ENCODE measurements at regions not wholly inside any gene's neighbourhood (a gene's known extent, or its start where the extent isn't known, plus 50 kb on each side); places are given as distances from the start of the nearest gene placed in this dataset.

DNA sequence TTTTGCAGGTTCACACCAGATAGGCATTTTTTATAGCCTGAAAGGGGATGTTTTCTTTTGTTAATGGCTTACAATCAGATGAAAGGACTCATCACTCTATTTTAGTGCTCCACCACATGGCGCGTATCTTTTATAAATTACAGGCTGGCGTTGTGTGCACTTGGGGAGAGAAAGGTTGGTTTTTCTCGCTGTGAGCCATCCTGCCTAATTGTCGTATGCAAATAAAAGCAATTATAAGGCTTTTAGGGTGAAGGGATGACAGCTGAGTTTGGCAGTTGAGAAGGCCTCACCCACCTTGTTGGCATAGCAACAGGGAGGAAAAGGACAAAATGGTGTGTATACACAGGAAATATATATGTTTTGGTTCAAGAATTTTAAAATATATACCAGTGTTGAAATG is 268.0 kb downstream of the NR2F2 start:
- H3K9me3 ChIP-seq: no peaks in the 10 kb centered on the region
- no peak overlapping the region for H3K27ac ChIP-seq
- H3K4me3 ChIP-seq: no peak overlapping the region
- DNase-seq (ENCODE audit: low spot score in 2 of 2): no peak
- H3K4me1 ChIP-seq: no peaks in the 10 kb centered on the region
- 83 to 89% methylated on average over 5 of the region's 5 CpGs for WGBS, 2 donors
- no peak for TF ChIP-seq EP300 (IDR thresholded peaks at IDR 0.05)
- TF ChIP-seq POLR2A (IDR thresholded peaks at IDR 0.05): no peak
- TF ChIP-seq, protein P1, sequence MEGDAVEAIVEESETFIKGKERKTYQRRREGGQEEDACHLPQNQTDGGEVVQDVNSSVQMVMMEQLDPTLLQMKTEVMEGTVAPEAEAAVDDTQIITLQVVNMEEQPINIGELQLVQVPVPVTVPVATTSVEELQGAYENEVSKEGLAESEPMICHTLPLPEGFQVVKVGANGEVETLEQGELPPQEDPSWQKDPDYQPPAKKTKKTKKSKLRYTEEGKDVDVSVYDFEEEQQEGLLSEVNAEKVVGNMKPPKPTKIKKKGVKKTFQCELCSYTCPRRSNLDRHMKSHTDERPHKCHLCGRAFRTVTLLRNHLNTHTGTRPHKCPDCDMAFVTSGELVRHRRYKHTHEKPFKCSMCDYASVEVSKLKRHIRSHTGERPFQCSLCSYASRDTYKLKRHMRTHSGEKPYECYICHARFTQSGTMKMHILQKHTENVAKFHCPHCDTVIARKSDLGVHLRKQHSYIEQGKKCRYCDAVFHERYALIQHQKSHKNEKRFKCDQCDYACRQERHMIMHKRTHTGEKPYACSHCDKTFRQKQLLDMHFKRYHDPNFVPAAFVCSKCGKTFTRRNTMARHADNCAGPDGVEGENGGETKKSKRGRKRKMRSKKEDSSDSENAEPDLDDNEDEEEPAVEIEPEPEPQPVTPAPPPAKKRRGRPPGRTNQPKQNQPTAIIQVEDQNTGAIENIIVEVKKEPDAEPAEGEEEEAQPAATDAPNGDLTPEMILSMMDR (IDR thresholded peaks at IDR 0.05): no peak
- H3K36me3 ChIP-seq: no peaks in the 10 kb centered on the region
- no peaks in the 10 kb centered on the region for H3K27me3 ChIP-seq

DNA sequence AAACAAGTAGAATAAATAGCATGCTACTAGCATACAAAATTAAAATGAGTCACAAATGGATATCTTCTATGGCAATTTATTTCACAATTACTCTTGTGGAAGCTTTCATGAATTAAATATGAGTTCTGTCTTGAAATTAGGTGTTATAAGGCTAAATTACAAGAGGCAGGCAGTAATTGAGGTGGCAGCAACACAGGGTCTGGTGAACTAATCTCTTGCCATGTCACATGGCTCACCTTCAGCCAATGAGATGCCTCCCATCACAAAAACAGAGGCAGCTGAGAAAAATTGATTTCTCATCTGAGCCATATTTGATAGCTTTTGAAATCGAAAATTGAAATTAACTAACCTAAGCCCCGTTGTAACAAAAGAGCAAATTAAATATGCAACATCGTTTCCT is 268.8 kb downstream of the NR2F2 start:
- DNase-seq (ENCODE audit: low spot score in 2 of 2): no peak
- WGBS, 2 donors: 93% methylated on average over 3 of the region's 3 CpGs
- H3K36me3 ChIP-seq: no peaks in the 10 kb centered on the region
- no peaks in the 10 kb centered on the region for H3K9me3 ChIP-seq
- H3K4me3 ChIP-seq: no peak overlapping the region
- TF ChIP-seq EP300 (IDR thresholded peaks at IDR 0.05): no peak
- TF ChIP-seq POLR2A (IDR thresholded peaks at IDR 0.05): no peak
- TF ChIP-seq, protein P1 (IDR thresholded peaks at IDR 0.05): no peak
- no peak overlapping the region for H3K27ac ChIP-seq
- no peaks in the 10 kb centered on the region for H3K27me3 ChIP-seq
- no peaks in the 10 kb centered on the region for H3K4me1 ChIP-seq

DNA sequence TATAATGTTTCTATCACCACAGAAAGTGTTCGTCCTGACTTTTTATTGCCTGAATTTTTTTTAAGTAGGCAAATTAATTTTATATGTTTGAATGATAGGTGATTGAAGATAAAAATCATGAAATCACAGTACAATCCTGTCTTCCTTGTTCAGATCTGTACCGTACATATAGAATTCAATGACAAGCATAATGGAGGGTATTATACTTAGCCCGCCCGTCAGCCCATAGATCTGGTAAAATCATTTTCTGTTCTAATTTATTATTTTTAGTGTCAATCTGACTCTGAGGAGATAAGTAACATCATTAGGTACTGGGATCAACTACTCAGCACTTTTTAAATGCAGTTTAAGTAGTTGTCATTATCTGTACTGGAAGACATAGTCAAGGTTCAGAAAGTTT is 269.9 kb downstream of the NR2F2 start:
- no peak overlapping the region for H3K4me3 ChIP-seq
- DNase-seq (ENCODE audit: low spot score in 2 of 2): no peak
- TF ChIP-seq POLR2A (IDR thresholded peaks at IDR 0.05) (no peak), EP300 (IDR thresholded peaks at IDR 0.05) (no peak)
- TF ChIP-seq, protein P1 (IDR thresholded peaks at IDR 0.05): no peak
- no peaks in the 10 kb centered on the region for H3K27me3 ChIP-seq
- H3K27ac ChIP-seq: no peak overlapping the region
- H3K9me3 ChIP-seq: no peaks in the 10 kb centered on the region
- H3K36me3 ChIP-seq: no peaks in the 10 kb centered on the region
- H3K4me1 ChIP-seq: no peaks in the 10 kb centered on the region
- WGBS, 2 donors: 92 to 93% methylated on average over 4 of the region's 4 CpGs

DNA sequence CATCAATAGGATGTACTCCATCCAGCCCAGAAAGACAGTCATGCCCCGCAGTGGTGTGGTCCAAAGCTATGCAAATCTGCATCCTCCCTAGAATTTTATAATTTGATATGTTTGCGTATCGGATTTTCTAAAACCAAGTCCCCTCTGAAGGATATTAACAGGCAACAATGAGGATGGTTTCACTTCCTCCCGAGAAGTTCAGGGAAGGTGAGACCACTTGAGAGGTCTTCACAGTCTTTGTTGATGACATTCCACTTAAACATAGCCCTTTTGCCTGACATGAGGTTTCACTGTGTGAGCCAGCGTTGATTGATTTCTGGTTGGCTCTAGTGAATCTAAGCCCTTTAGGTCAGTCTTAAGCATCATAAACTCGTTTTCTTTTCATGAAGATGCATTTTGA is 276.1 kb downstream of the NR2F2 start:
- Histone ChIP-seq H3K9me3 (no peaks in the 10 kb centered on the region), H3K4me1 (no peaks in the 10 kb centered on the region), H3K36me3 (no peaks in the 10 kb centered on the region), H3K27me3 (no peaks in the 10 kb centered on the region), H3K27ac (no peak overlapping the region), H3K4me3 (no peak overlapping the region)
- DNase-seq (ENCODE audit: low spot score in 2 of 2): no peak
- 93 to 95% methylated on average over 6 of the region's 6 CpGs for WGBS, 2 donors
- TF ChIP-seq POLR2A (IDR thresholded peaks at IDR 0.05): no peak
- TF ChIP-seq, protein P1 (IDR thresholded peaks at IDR 0.05): no peak
- no peak for TF ChIP-seq EP300 (IDR thresholded peaks at IDR 0.05)

DNA sequence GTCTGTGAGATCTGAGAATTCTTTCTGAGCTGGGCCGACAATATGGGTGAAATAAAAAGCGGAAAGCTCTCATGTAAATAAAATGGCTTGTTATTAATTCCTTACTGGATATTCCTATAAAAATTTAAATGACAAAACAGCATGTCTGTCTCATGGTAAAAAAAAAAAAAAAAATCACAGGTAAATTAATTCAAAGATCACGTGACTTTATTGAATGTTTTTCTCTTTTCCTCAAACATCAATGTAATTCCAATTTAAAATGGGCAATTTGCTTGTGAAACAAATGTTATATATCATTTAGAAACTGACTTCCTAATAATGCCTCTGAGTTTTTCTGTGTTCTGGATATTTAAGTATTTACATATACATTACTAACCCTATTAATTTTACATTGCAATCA is 280.3 kb downstream of the NR2F2 start:
- Histone ChIP-seq H3K4me3 (no peak overlapping the region), H3K4me1 (no peaks in the 10 kb centered on the region), H3K27me3 (no peaks in the 10 kb centered on the region), H3K36me3 (no peaks in the 10 kb centered on the region), H3K27ac (no peak overlapping the region), H3K9me3 (peaks cover 0 to 5% (median 0%) of the 10 kb centered on the region in 4 donors)
- no peak for TF ChIP-seq EP300 (IDR thresholded peaks at IDR 0.05)
- TF ChIP-seq, protein P1 (IDR thresholded peaks at IDR 0.05): no peak
- TF ChIP-seq POLR2A (IDR thresholded peaks at IDR 0.05): no peak
- WGBS, 2 donors: 52 to 53% methylated on average over 3 of the region's 3 CpGs
- no peak for DNase-seq (ENCODE audit: low spot score in 2 of 2)

All from tibial nerve (tissue), 4 donors.